ENCODE measurements at regions not wholly inside any gene's neighbourhood (a gene's known extent, or its start where the extent isn't known, plus 50 kb on each side); places are given as distances from the start of the nearest gene placed in this dataset.

DNA sequence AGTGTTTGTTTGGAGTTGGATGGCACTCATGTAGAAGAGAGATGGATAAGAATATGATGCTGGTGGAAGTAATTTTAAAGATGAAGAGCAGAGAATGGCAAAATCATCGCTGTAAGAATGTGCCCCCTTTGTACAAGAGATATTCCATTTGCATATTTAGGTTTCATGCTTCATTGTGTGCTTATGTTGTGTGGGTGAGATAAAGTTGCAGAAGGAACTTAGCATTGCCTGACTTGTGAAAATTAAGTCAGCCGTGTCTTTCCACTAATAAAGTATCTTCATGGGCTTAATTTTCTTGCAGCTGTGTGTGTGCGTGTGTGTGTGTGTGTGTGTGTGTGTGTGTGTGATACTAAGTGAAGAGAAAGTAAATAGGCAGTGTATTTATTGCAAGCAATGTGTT is 381.9 kb downstream of the OTUD1 start:
- no peak for TF ChIP-seq NFYB (IDR thresholded peaks at IDR 0.05; ENCODE audit: insufficient read depth, low read depth, low read length)
- no peak for TF ChIP-seq POLR2AphosphoS5 (IDR thresholded peaks at IDR 0.05; ENCODE audit: low read length)
- TF ChIP-seq TCF12 (IDR thresholded peaks at IDR 0.05; ENCODE audit: low read depth, low read length): no peak
- no peak for TF ChIP-seq SUZ12 (IDR thresholded peaks at IDR 0.05; ENCODE audit: unreplicated experiment)
- no peak for TF ChIP-seq NFIC (IDR thresholded peaks at IDR 0.05; ENCODE audit: low read depth, low read length)
- TF ChIP-seq, protein P1, sequence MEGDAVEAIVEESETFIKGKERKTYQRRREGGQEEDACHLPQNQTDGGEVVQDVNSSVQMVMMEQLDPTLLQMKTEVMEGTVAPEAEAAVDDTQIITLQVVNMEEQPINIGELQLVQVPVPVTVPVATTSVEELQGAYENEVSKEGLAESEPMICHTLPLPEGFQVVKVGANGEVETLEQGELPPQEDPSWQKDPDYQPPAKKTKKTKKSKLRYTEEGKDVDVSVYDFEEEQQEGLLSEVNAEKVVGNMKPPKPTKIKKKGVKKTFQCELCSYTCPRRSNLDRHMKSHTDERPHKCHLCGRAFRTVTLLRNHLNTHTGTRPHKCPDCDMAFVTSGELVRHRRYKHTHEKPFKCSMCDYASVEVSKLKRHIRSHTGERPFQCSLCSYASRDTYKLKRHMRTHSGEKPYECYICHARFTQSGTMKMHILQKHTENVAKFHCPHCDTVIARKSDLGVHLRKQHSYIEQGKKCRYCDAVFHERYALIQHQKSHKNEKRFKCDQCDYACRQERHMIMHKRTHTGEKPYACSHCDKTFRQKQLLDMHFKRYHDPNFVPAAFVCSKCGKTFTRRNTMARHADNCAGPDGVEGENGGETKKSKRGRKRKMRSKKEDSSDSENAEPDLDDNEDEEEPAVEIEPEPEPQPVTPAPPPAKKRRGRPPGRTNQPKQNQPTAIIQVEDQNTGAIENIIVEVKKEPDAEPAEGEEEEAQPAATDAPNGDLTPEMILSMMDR (IDR thresholded peaks at IDR 0.05 in 2 of 3, conservative IDR thresholded peaks at IDR 0.05 in 1 of 3; ENCODE audit: control insufficient read depth in 2 of 3, extremely low read depth in 1 of 3, insufficient read depth in 1 of 3, low read depth in 3 of 3, low read length in 3 of 3): no peak
- no peak for TF ChIP-seq GABPA (IDR thresholded peaks at IDR 0.05; ENCODE audit: low read depth)
- no peak for TF ChIP-seq POLR2A (IDR thresholded peaks at IDR 0.05; ENCODE audit: low read depth, low read length)
- no peak for TF ChIP-seq SP1 (IDR thresholded peaks at IDR 0.05; ENCODE audit: low read depth, low read length)
- no peak for TF ChIP-seq SIN3A (IDR thresholded peaks at IDR 0.05; ENCODE audit: low read depth, low read length)

All from GM12878 (cell line).